GM19328 (cell line): ENCODE measurements at regions not wholly inside any gene's neighbourhood (a gene's known extent, or its start where the extent isn't known, plus 50 kb on each side); places are given as distances from the start of the nearest gene placed in this dataset.

ENCODE experiments used
- ATAC-seq: cut with Tn5 transposase; IDR thresholded peaks from one replicate; pipeline ENCODE4 v1.9.1; 2021; ENCODE audit warnings: mild to moderate bottlenecking, moderate library complexity; ENCODE audit not compliant: unreplicated experiment

DNA sequence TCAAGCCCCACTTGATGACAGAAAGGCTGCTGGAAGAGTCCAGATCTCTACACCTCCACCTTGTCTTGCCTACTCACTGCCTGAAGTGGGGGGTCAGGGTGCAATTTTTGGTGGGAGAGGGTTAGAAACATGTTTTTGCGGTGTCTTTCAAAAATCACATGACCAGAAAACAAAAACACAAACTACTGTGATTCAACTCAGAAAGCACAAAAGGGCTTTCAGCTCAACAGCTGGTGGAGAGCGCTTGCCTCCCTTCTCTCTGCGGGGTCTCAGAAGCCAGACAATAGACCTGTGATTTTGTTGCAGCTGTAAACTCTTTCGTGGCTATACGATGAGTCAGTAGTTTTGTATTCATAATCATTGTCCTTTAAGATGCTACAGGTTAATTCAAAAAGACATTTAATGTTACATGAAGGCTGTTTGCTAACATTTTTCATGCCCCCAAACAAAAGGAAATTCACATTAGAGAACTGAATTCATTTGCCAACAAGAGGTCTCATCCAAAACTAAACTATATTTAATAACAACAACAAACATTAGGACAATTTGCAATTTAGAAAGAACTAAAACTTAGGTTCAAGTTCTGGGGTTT lies 172.6 kb upstream of the RAI14 start:
- no peak for ATAC-seq

DNA sequence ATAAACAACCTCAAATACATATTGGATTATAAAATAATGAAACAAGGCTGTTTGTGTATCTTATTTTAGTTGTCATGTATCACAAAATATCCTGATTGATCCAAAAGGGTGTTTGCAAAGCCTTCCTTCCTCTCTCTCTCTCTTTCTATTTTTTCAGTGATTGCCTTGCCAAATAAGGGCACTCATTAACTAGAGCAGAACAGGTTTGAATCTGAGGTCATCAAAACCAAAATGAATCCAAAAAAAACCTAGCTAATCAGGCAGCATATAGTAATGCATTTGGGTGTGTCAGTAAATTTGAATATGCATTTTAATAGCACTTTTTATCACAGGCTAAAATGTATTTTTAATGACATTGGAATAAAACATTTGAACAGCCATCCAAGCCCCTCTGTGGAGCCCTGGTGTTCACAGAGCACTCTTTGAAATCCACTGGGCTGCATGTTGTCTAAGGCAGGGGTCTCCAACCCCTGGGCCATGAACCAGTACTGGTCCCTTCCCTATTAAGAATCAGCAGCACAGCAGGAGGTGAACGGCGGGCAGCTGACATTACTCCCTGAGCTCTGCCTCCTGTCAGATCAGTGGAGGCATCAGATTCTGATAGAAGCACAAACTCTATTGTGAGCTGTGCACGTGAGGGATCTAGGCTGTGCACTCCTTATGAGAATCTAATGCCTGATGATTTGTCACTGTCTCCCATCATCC lies 171.8 kb upstream of the RAI14 start:
- ATAC-seq = no peak

DNA sequence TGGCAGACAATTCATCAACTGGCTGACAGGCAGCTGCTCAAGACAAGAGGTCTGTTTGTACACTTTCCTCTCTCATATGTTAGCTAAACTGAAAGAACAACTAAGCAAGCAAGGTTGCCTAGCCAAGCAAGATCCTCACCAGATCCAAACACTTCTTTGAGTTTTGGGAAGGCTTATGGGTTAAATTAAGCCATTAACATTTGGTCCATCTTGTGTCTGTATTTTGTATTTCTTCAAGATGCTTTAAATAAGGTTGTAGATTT lies 170.4 kb upstream of the RAI14 start:
- ATAC-seq = no peak

DNA sequence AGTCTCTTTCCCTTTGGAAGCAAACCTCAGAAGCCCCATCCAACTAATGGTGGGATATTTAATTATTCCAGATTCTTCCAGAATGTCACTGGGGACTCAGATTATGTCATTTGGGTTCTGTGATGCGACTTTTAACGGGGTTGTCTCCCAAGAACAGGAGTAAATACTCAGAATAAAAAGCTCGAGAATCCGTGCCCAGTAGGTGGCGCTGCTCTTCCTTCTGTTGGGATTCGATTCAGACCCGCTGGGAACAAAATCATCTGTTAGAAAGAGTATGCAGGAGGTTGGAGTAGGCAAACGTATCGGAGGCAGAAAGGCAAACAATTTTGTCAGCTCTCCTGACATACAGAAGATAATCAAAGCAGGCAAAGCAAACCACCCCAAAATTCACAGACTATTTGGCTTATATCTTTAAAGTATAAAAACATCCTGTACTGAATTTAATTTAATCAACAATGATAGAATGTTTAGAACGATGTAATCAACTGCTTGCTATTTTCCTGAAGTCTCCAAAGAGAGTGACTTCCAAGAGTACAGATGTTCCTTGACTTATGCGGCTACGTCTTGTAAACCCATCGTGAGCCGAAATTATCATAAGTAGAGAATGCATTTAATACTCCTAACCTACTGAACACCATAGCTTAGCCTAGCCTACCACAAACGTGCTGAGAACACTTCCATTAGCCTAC lies 169.8 kb upstream of the RAI14 start:
- no peak for ATAC-seq

DNA sequence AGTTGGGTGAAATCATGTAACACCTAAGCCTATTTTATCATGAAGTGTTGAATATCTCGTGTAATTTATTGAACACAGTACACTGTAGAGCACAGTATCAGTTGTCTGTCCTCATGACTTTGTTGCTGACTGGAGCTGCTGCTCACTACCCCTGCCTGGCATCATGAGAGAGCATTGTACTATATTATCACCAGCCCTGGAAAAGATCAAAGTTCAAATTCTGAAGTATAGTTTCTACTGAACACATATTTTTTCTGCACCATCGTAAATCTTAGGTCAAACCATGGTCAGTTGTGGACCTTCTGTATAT lies 169.3 kb upstream of the RAI14 start:
- no peak for ATAC-seq

DNA sequence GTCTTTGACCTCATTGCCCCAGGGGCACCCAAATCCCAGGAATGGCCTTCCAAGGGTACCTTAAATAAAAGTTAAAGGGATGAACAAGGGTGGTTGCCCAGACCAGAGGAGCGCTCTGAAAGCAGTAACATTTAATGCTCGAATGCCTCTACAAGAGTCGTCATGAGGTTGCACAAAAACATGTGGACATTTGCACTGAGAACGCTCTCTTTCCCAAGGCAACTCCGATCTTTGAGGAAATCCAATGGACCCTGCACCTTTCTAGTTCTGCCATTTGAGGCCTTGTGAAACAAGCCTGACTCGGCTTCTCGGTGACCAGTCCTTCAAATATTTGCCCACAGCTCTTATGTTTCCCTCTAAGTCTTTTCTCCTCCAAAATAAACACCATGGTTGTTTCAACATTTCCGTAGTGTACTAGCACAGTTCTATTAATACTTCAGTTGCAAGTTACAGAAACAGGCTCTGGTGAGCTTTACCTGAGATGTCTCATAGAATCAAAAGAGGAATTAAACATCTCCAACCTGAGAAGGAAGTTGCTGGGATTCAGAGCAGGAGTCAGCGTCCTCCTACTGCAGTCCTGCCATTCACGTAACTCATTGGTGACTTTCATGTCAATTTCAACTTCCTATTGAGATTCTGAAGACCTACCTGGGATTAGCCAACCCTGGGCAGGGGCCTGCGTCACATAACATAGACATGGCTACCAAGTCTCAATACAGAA lies 168.8 kb upstream of the RAI14 start:
- no peak for ATAC-seq

DNA sequence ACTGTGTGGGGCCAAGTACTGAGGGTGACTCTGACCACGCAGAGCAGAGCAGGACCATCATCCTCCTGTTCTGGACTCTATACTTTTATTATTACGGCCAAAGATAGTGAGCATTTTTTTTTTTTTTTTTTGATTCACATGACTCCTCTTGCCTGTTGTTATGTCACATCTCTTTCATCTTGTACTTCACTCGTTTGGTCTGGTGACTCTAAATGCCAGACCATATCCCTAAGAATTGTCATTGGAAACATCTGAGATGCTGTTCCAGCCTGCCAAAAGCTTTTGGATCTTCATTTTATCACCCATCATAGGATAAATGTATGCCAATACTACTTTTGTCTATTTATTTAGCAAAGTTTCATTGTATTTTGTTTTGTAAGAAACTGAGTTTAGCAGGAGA lies 168.2 kb upstream of the RAI14 start:
- no peak for ATAC-seq

DNA sequence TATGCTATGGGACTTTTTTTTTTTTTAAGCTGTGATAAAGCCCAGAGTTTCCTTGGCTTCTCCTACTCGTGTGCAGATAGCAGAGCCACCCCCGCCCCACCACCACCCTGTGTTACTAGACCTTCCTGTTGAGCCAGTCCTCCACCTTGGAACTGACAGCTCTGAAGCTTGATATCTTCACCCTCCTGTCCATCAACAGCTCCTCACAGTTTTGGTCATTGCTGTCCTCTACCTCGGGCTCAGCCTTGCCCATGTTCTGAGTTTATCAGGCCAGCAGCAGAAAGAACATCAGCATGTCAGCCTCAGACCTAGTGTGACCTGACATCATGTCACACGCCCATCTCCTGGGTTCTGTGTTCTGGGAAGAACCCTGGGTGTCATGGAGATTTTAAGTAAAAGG lies 167.1 kb upstream of the RAI14 start:
- ATAC-seq = no peak

DNA sequence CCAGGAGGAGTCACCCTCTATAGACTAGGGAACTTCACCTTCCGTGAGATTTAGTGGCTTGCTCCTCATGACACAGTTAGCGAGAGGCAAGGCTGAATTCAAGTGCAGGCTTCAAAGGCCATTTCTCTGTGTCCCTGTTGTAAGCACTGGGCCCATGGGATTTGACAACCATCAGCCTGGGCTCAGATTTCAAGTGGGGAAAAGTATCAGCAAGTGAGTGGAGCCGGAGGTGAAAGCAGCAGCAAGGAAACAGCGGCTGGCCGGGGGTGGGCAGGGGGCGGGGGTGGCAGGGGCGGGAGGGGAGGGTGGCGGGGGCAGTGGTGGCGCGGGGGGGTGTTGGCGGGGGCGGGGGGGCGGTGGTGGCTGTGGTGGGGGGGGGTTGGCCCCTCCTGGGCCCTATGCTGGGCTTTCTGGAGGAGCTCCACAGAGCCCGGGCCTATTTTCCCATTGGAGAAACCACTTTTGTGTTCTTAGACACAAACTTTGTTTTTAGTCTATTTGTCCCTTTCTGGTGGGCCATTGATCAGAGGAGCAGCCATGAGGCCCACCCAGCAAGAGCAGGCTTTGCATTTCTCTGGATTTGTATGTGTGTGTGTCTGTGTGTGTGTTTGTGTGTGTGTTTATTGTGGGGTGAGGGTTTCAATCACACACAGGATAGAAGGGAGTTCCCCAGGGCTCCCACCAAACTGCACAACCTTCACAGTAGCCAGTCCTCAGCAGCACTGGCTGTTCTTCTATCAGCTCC lies 165.4 kb upstream of the RAI14 start:
- ATAC-seq = no peak

DNA sequence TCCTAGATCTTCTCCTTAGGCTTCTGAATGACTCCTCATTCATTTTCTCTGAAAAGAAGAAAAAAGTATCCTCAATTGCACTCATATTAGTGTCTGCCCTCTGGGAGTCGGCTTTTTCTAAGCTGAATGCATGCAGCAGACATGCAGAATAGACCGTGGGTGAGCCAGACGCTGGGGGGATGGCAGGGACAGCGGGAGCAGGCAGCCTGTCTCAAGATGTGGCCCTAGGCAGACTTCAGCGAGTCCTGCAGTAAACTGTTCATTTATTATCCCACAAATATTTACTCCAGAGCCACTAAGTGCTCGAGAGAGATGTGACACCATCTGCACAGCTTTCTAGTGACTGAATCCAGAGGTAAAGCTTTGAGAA lies 164.9 kb upstream of the RAI14 start:
- no peak for ATAC-seq

DNA sequence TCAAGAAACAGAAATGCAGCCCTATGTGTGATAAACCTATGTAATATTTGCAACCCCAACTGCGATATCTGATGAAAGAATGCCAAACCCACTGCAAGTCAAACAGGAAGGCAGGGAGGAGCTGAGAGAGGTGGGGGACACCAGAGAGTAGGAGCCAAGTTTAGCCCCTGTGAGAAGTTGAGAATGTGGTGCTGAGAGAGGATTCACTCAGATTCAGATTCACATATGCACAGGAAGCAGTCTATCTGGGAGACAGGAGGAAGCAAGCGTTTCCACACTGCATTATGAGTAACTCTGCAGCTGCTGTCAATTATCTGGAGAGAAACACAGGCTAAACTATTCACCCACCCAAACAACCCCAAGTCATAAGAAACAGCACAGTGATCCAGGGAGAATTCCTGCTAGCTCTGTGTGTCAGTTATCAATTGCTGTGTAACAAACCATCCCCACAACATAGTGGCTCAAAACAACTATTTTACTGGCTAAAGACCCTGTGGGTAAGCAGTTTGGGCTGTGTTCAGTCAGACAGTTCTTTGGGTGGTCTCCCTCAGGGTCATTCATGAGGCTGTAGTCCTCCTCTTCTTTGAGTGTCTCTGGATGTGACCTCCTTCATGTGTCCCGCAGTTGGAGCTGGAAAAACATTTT lies 161.9 kb upstream of the RAI14 start:
- no peak for ATAC-seq

DNA sequence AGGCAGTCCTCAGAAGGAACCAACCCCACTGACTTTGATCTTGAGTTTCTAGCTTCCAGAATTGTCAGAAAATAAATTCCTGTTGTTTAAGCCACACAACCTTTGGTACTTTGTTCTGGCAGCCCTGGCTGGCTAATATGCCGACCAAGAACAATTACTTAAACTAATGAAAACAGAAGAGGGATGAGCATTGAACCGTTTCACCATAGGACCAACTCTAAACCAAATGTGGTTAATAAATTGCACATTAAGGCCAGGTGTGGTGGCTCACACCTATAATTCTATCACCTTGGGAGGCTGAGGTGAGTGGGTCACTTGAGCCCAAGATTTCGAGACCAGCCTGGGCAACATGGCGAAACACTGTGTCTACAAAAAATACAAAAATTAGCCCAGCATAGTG lies 160.9 kb upstream of the RAI14 start:
- no peak for ATAC-seq

DNA sequence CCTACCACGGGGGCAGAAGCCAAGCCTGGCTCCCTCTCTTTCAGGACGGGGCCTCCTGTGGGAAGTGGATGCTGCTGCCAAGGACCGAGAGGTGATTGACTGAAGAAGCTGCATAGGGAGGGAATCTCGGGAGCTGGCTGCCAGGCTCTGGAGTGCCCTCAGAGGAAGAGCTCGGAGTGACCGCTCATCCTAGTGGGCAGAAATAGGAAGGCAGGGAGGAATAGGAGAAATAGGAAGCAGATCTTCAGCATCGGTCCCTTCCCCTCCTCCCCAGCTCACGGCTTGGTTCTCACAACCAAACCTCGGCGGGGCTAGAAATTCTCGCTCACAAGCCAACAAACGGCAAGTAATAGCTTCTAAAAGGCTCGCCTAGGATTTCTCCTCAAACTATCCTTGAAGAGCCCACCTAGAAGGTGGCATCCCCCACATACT lies 159.9 kb upstream of the RAI14 start:
- ATAC-seq = no peak

DNA sequence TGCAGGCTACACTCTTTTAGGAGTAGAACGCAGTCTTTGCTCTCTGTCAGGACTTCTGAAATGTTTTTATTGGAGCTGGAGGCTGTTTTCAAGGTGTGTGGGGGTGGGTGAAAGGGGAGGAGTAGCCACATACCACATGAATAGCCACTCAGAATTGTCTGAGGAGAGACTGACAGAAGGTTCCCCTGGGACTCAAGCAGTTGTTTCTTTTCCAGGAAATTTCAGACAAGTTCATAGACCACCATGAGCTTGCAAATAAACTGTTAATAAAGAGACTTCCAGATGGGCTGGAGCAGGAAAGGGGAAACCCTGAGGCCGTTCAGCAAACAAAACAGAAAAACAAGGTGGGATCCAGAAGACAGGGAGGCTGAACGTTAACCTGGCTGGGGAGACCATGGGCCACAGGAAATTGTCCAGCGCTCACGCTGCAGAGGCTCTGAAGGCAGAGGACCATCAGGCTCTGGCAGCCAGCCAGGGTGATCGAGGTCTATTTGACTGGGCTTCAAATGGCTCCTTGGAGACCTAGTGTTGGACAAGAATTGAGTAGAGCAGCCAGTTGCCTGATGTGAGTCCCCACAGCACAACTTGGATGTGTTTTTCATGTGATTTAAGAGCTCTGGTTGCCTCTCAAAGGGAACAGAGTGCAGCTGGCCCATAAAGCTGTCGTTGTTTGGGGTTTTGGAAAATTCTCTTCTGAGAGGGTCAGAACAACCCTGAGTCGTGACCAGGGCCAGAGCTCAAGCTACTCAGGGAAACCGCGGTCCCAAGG lies 159.2 kb upstream of the RAI14 start:
- ATAC-seq = no peak

DNA sequence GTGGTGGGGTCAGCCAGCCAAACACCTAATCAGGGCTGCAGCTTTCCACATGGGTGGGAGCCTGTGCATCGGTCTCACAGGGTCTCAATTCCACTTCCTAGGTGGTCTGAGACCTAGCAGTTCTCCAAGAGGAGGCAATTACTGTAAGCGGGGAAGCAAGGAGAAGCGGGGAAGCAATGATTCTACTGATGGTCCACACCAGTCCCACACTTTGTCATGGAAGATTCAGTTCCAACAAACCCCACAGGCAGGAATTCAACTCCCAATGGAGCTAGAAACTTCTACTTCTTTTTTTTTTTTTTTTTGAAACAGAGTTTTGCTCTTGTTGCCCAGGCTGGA lies 158.7 kb upstream of the RAI14 start:
- no peak for ATAC-seq

DNA sequence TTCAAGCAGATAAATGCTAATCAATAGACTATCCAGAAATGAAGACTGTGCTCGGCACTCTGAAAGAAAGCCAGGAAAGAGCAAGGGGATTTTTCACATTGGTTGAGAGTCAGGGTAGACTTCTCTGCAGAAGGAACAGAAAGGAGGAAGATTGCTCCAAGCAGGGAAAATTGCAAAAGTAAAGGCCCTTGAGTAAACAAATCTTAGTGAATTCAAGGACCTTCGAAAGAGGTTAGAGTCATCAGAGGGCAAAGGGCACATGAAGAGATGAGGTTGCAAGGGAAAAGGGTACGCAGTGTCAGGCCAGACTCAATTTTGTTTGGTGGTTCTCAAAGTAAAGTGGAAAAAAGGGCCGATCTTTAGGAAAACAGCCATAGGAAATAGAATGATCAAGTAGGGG lies 157.6 kb upstream of the RAI14 start:
- no peak for ATAC-seq

DNA sequence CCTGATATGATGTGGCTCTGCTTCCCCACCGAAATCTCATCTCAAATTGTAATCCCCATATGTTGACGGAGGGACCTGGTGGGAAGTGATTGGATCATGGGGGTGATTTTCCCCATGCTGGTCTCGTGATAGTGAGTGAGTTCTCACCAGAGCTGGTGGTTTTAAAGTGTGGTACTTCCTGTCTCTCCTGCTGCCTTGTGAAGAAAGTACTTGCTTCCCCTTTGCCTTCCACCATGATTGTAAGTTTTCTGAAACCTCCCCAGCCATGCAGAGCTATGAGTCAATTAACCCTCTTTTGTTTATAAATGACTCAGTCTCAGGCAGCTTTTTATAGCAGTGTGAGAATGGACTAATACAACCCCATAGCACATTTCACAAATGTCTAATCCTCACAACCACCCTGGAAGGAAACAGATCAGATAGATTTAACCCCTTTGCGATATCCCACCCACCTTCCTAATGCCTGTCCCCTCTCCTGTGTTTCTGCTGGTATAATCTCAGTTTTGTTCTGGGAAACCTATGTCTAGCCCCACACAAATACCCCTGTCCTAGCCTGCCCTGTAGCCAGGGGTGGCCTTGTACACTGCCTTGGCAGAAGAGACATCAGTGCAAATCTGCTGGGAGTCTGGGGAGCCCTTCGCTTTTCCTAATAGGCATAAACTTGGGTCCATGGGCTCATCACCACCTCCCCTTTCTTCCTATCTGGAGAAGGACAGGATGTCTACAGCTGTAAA lies 157.0 kb upstream of the RAI14 start:
- peak; percentile 81 for ATAC-seq

DNA sequence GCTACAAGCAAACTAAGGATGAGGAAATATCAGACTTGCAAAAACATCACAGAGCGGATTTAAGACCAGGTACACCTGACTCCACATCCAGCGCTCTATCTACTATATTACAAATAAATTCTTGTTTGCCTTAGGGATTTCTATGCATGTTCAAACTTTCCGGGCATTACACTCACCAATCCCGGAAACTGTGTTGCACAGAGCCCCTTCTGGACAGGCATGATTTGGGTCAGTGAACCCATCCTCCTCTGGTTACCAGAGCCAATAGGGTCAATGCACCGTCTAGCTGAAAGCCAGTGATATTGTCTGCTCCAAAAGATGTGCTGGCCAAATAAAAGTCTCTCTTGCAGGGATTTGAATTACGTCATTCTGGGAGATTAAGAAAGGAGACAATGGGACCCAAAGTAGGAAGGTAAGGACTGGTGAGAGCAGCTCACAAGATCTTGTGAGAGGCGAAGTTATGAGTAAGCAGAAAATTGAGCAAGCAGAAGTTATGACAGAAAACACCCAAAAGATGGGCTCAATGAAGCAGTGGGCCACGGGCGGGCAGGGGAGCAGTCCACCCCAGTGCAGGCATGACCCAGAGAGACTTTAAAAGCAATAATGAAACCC lies 155.8 kb upstream of the RAI14 start:
- ATAC-seq = no peak

DNA sequence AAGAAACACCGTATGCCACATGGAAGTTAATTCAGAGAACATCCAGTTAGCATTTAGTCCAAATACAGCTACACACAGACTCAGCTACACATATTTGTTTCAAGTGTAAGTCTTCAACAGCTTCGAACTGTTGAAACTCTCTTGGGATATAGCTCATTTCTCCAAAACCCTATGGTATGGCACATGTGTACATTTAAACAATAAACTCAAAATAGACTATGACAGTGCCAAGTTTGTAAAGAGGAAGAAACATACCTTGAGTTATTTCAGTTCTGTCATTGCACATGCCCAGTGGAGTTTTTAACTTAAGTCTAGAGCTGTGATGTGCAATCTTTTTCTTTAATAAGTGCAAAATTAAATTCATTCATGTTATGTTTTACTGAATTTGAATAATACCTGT lies 155.1 kb upstream of the RAI14 start:
- ATAC-seq = no peak
